Panc1 (cell line): ENCODE measurements at regions not wholly inside any gene's neighbourhood (a gene's known extent, or its start where the extent isn't known, plus 50 kb on each side); places are given as distances from the start of the nearest gene placed in this dataset.
"Not testable (repeated sequence)": the region's sequence is repeated elsewhere in the genome, so short reads cannot be mapped to it uniquely, and the experiment has no call there.

Experiments used
- ATAC-seq: fragments of 200-7000 bp; cut with Tn5 transposase; 2 replicates; pipeline ENCODE4 v1.9.1; 2020; ENCODE audit warnings: mild to moderate bottlenecking, moderate library complexity
- BruUV-seq: library from RNA; stranded (reverse); fragments of 400-500 nt; replicated peaks from 2 replicates; lab custom pipeline; 2021; lab: Mats Ljungman, UMichigan
- CTCF ChIA-PET: fragments of 300-600 bp; sonication (Branson Sonifier 250); formaldehyde crosslinking; loops from one replicate; lab custom pipeline; 2022; ENCODE audit warnings: antibody characterized with exemption; lab: Charles Lee
- POLR2A ChIA-PET: fragments of 300-600 bp; sonication (Branson Sonifier 250); formaldehyde crosslinking; loops from one replicate; lab custom pipeline; 2022; ENCODE audit warnings: antibody characterized with exemption; lab: Charles Lee
- DNase-seq: peaks from one replicate; pipeline ENCODE4 v3.0.0-alpha.2; 2010; ENCODE audit warnings: low read depth, low spot score
- H3K27ac ChIP-seq: 2 replicates; pipeline ENCODE4 v1.5.1; 2011; ENCODE audit warnings: mild to moderate bottlenecking, low read length, inconsistent platforms
- H3K27me3 ChIP-seq: fragments of 200-500 bp; sonication (Bioruptor generic); 2 replicates; pipeline ENCODE4 v1.6.0; 2014; ENCODE audit warnings: low read length, inconsistent platforms; ENCODE audit not compliant: control insufficient read depth, insufficient read depth
- H3K36me3 ChIP-seq: fragments of 200-500 bp; sonication (Bioruptor generic); 2 replicates; pipeline ENCODE4 v1.5.1; 2014; ENCODE audit warnings: inconsistent platforms, mild to moderate bottlenecking, low read length, moderate library complexity; ENCODE audit not compliant: control insufficient read depth, insufficient read depth
- H3K4me1 ChIP-seq: 2 replicates; pipeline ENCODE4 v1.5.1; 2011; ENCODE audit warnings: inconsistent platforms, mild to moderate bottlenecking, low read length, moderate library complexity; ENCODE audit not compliant: control insufficient read depth, insufficient read depth
- H3K4me3 ChIP-seq, 2 experiments: 2 replicates each; pipeline ENCODE4 v1.5.1; 2011 to 2012; ENCODE audit warnings: low read depth in 2 of 2, low read length in 2 of 2, mild to moderate bottlenecking in 2 of 2, inconsistent platforms in 1 of 2, moderate library complexity in 1 of 2
- H3K9me3 ChIP-seq: fragments of 200-500 bp; sonication (Bioruptor generic); 2 replicates; pipeline ENCODE4 v1.5.1; 2014; ENCODE audit warnings: low read depth, mild to moderate bottlenecking, inconsistent platforms, low read length, moderate library complexity; ENCODE audit not compliant: control insufficient read depth, insufficient read depth
- POLR2AphosphoS5 ChIP-seq: IDR thresholded peaks from 2 replicates; pipeline ENCODE4 v1.6.1; 2012; ENCODE audit warnings: mild to moderate bottlenecking, low read depth, low read length, moderate library complexity
- SIN3A ChIP-seq: IDR thresholded peaks from 2 replicates; pipeline ENCODE4 v1.6.1; 2012; ENCODE audit warnings: low read depth, mild to moderate bottlenecking, low read length, moderate library complexity, borderline replicate concordance; ENCODE audit not compliant: insufficient read depth
- TCF7L2 ChIP-seq: IDR thresholded peaks from 2 replicates; pipeline ENCODE4 v1.6.1; 2011; ENCODE audit warnings: mild to moderate bottlenecking, low read depth, low read length, inconsistent platforms
- in situ Hi-C: cut with HindIII; loops from 2 replicates; pipeline ENCODE4 v1.10.0; 2016; ENCODE audit warnings: low sequenced_read_pairs, low pct_unique_long_range_greater_than_20kb
- intact Hi-C: fragments of 100-400 bp; cut with micrococcal nuclease; formaldehyde crosslinking; loops from one replicate; pipeline ENCODE4 v1.10.0; 2022; ENCODE audit not compliant: unreplicated experiment
- TF ChIP-seq, protein P1 (sequence below), 2 experiments: IDR thresholded peaks; 2 replicates each; pipeline ENCODE4 v1.6.1; 2011 to 2012; ENCODE audit warnings: low read depth in 2 of 2, control low read depth in 1 of 2, low read length in 1 of 2, mild to moderate bottlenecking in 1 of 2, moderate library complexity in 1 of 2; ENCODE audit not compliant: insufficient read depth in 1 of 2
- TF ChIP-seq, protein P2 (sequence below): fragments of 450-650 bp; IDR thresholded peaks from 2 replicates; pipeline ENCODE4 v1.5.1; 2017; ENCODE audit warnings: mild to moderate bottlenecking

DNA sequence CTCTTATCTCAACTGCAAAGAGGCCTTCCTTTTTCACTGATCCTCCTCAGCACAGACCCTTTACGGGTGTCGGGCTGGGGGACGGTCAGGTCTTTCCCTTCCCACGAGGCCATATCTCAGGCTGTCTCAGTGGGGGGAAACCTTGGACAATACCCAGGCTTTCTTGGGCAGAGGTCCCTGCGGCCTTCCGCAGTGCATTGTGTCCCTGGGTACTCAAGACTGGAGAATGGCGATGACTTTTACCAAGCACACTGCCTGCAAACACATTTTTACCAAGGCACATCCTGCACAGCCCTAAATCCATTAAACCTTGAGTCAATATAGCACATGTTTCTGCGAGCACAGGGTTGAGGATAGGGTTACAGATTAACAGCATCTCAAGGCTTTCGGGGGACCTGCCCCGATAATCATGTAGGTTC, 117.8 kb downstream of the GOSR1 start:
- DNase-seq, H3K9me3 ChIP-seq, BruUV-seq, in situ Hi-C loops, intact Hi-C loops, POLR2A ChIA-PET, H3K27me3 ChIP-seq, CTCF ChIA-PET, H3K4me1 ChIP-seq, H3K4me3 ChIP-seq, H3K27ac ChIP-seq, ATAC-seq, H3K36me3 ChIP-seq: not testable (repeated sequence)

DNA sequence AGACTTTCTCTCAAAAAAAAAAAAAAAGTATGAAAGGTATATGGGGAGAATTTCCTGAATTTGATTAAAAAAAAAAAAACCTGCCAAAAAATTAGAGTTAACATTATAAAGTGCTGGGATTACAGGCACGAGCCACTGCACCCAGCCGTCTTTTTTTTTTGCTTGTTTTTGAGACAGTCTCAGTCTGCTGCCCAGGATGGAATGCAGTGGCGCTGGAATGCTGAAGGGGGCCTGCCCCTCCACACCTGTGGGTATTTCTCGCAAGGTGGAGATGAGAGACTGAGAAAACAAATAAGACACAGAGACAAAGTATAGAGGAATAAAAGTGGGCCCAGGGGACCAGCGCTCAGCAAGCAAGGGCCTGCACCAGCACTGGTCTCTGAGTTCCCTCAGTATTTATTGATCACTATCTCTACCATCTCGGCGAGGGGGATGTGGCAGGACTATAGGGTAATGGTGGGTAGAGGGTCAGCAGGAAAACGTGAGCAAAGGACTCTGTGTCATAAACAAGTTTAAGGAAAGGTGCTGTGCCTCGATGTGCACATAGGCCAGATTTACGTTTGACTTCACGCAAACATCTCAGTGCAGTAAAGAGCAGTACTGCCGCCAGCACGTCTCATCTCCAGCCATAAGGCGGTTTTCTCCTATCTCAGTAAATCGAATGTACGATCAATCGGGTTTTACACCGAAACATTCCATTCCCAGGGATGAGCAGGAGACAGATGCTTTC, 117.2 kb downstream of the GOSR1 start:
- in situ Hi-C loops = no loop called here
- ChIA-PET CTCF (interaction anchor here (0.7 kb wide), 1 partner anchor 84 kb away, joined by 7 read pairs; no protein-coding TSS in a partner anchor), POLR2A (no interaction called here)
- H3K27me3 ChIP-seq = no peaks in the 10 kb centered on the region
- TF ChIP-seq POLR2AphosphoS5 (no peak), SIN3A (no peak), TCF7L2 (no peak)
- TF ChIP-seq, protein P1, sequence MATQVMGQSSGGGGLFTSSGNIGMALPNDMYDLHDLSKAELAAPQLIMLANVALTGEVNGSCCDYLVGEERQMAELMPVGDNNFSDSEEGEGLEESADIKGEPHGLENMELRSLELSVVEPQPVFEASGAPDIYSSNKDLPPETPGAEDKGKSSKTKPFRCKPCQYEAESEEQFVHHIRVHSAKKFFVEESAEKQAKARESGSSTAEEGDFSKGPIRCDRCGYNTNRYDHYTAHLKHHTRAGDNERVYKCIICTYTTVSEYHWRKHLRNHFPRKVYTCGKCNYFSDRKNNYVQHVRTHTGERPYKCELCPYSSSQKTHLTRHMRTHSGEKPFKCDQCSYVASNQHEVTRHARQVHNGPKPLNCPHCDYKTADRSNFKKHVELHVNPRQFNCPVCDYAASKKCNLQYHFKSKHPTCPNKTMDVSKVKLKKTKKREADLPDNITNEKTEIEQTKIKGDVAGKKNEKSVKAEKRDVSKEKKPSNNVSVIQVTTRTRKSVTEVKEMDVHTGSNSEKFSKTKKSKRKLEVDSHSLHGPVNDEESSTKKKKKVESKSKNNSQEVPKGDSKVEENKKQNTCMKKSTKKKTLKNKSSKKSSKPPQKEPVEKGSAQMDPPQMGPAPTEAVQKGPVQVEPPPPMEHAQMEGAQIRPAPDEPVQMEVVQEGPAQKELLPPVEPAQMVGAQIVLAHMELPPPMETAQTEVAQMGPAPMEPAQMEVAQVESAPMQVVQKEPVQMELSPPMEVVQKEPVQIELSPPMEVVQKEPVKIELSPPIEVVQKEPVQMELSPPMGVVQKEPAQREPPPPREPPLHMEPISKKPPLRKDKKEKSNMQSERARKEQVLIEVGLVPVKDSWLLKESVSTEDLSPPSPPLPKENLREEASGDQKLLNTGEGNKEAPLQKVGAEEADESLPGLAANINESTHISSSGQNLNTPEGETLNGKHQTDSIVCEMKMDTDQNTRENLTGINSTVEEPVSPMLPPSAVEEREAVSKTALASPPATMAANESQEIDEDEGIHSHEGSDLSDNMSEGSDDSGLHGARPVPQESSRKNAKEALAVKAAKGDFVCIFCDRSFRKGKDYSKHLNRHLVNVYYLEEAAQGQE (IDR thresholded peaks at IDR 0.05; ENCODE audit: insufficient read depth in 1 of 2, low read depth in 2 of 2, low read length in 1 of 2) = no peak
- TF ChIP-seq, protein P2, sequence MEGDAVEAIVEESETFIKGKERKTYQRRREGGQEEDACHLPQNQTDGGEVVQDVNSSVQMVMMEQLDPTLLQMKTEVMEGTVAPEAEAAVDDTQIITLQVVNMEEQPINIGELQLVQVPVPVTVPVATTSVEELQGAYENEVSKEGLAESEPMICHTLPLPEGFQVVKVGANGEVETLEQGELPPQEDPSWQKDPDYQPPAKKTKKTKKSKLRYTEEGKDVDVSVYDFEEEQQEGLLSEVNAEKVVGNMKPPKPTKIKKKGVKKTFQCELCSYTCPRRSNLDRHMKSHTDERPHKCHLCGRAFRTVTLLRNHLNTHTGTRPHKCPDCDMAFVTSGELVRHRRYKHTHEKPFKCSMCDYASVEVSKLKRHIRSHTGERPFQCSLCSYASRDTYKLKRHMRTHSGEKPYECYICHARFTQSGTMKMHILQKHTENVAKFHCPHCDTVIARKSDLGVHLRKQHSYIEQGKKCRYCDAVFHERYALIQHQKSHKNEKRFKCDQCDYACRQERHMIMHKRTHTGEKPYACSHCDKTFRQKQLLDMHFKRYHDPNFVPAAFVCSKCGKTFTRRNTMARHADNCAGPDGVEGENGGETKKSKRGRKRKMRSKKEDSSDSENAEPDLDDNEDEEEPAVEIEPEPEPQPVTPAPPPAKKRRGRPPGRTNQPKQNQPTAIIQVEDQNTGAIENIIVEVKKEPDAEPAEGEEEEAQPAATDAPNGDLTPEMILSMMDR = no peak
- no peak overlapping the region for H3K27ac ChIP-seq
- H3K36me3 ChIP-seq = no peaks in the 10 kb centered on the region
- H3K4me3 ChIP-seq = no peak overlapping the region
- no peaks in the 10 kb centered on the region for H3K9me3 ChIP-seq
- H3K4me1 ChIP-seq = peaks cover 4% of the 10 kb centered on the region
- no peak for DNase-seq
- intact Hi-C loops = no loop called here
- no TSS peak for BruUV-seq
- ATAC-seq = no peak

DNA sequence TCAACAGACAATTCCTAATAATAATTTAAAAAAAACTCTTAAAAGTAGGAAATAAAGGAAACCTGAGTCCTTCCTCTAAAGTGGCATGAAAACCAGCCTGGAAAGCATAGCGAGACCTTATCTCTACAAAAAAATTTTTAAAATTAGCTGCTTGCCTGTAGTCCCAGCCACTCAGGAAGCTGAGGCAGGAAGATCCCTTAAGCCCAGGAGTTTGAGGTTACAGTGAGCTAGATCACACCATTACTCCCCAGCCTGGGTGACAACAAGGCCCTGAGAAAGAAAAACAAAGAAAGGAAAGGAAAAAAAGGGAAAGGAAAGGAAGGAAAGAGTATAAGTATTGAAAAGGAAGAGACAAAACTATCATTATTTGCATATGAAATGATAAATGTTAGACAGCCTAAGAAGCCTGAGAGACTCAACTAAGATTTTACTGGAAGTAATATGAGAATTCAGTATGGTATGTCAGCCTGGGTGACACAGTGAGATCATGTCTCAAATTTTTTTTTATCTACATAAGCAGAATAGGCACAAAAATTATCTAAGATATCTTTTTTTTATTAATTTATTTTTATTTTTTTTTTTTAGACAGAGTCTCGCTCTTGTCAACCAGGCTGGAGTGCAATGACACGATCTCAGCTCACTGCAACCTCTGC, 113.0 kb downstream of the GOSR1 start:
- no peaks in the 10 kb centered on the region for H3K36me3 ChIP-seq
- no peak for TF ChIP-seq TCF7L2
- TF ChIP-seq, protein P1 (IDR thresholded peaks at IDR 0.05; ENCODE audit: insufficient read depth in 1 of 2, low read depth in 2 of 2, low read length in 1 of 2) = no peak
- no peak for TF ChIP-seq SIN3A
- H3K27ac ChIP-seq = no peak overlapping the region
- no peaks in the 10 kb centered on the region for H3K4me1 ChIP-seq
- in situ Hi-C loops = no loop called here
- ATAC-seq (no peak), DNase-seq (no peak)
- H3K4me3 ChIP-seq = no peak overlapping the region
- no peaks in the 10 kb centered on the region for H3K27me3 ChIP-seq
- intact Hi-C loops = no loop called here
- POLR2A ChIA-PET = no interaction called here
- H3K9me3 ChIP-seq = no peaks in the 10 kb centered on the region
- CTCF ChIA-PET = no interaction called here
- BruUV-seq = no TSS peak
